Stimulated activated naive CD8-positive, alpha-beta T cell treated with anti-CD3 and anti-CD28 coated beads, Interleukin-15, amount 100 ng/mL, for 72 hours (primary cell): ENCODE measurements at regions not wholly inside any gene's neighbourhood (a gene's known extent, or its start where the extent isn't known, plus 50 kb on each side); places are given as distances from the start of the nearest gene placed in this dataset.

ENCODE experiments used
- ATAC-seq: fragments of 150-1000 bp; cut with Tn5 transposase; 2 replicates; pipeline ENCODE4 v1.10.0; 2021; ENCODE audit warnings: mild to moderate bottlenecking, moderate library complexity
- DNase-seq, 2 donors: peaks; one replicate each; pipeline ENCODE4 v3.0.0; 2021 to 2022
- H3K27ac Mint-ChIP-seq, 2 donors: one replicate each; pipeline ENCODE4 v1.8.0; 2022; ENCODE audit warnings: mild to moderate bottlenecking in 2 of 2, mixed read lengths in 2 of 2, moderate library complexity in 2 of 2
- H3K27me3 Mint-ChIP-seq: one replicate; pipeline ENCODE4 v1.8.0; 2022; ENCODE audit warnings: mixed read lengths
- H3K4me1 Mint-ChIP-seq: one replicate; pipeline ENCODE4 v1.8.0; 2022; ENCODE audit warnings: mild to moderate bottlenecking, mixed read lengths
- H3K4me3 Mint-ChIP-seq, 2 donors: one replicate each; pipeline ENCODE4 v1.8.0; 2022; ENCODE audit warnings: mild to moderate bottlenecking in 2 of 2, mixed read lengths in 2 of 2, moderate library complexity in 1 of 2
- H3K9me3 Mint-ChIP-seq, 2 donors: one replicate each; pipeline ENCODE4 v1.8.0; 2022; ENCODE audit warnings: mixed read lengths in 2 of 2

GRCh38 chr3:41050144-41050543 is 149.2 kb upstream of the CTNNB1 start:
- no peak for DNase-seq

GRCh38 chr3:41053220-41053619 is 146.1 kb upstream of the CTNNB1 start:
- peaks cover 6% of the 10 kb centered on the region for H3K27me3 Mint-ChIP-seq
- no peak overlapping the region for H3K4me3 Mint-ChIP-seq
- no peaks in the 10 kb centered on the region for H3K4me1 Mint-ChIP-seq
- peaks cover 0 to 8% of the 10 kb centered on the region in 2 donors for H3K9me3 Mint-ChIP-seq
- ATAC-seq (peak; percentile 85), DNase-seq (peak in 1 of 2 donors; percentile 27)
- H3K27ac Mint-ChIP-seq = no peak overlapping the region

More at GRCh38 chr3:41050144-41050543, 149.2 kb upstream of the CTNNB1 start:
- Mint-ChIP-seq H3K9me3 (peaks cover 12 to 13% of the 10 kb centered on the region in 2 donors), H3K4me1 (no peaks in the 10 kb centered on the region), H3K27ac (no peak overlapping the region), H3K27me3 (peaks cover 24% of the 10 kb centered on the region), H3K4me3 (no peak overlapping the region)
- no peak for ATAC-seq

DNA sequence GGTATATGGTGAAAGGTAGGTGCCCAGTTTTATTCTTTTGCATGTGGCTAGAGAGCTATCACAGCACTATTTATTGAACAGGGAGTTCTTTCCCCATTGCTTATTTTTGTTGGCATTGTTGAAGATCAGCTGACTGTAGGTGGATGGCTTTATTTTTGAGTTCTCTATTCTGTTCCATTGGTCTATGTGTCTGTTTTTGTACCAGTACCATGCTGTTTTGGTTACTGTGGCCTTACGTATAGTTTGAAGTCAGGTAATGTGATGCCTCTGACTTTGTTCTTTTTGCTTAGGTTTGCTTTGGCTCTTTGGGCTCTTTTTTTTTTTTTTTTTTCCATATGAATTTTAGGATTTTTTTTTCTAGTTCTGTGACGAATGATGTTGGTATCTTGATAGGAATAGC is 139.2 kb upstream of the CTNNB1 start:
- ATAC-seq (no peak), DNase-seq (no peak)
- Mint-ChIP-seq H3K27me3 (peaks cover 16% of the 10 kb centered on the region), H3K4me1 (no peaks in the 10 kb centered on the region), H3K9me3 (no peaks in the 10 kb centered on the region), H3K27ac (no peak overlapping the region), H3K4me3 (no peak overlapping the region)

- no peak overlapping the region for H3K4me3 Mint-ChIP-seq
- no peaks in the 10 kb centered on the region for H3K9me3 Mint-ChIP-seq
- peak overlapping the region in 1 of 2 donors; percentile 47 for H3K27ac Mint-ChIP-seq
- DNase-seq = no peak
- H3K4me1 Mint-ChIP-seq = no peaks in the 10 kb centered on the region
- peaks cover 16% of the 10 kb centered on the region for H3K27me3 Mint-ChIP-seq
- peak; percentile 52 for ATAC-seq
Observed at GRCh38 chr3:41064070-41064469, 135.2 kb upstream of the CTNNB1 start.

- no peaks in the 10 kb centered on the region for H3K9me3 Mint-ChIP-seq
- H3K27me3 Mint-ChIP-seq = peaks cover 16% of the 10 kb centered on the region
- H3K4me1 Mint-ChIP-seq = no peaks in the 10 kb centered on the region
- H3K4me3 Mint-ChIP-seq = no peak overlapping the region
- DNase-seq = no peak
- peak overlapping the region in 1 of 2 donors; percentile 47 for H3K27ac Mint-ChIP-seq
- ATAC-seq = no peak
Observed at GRCh38 chr3:41064526-41064925, 134.8 kb upstream of the CTNNB1 start.

DNA sequence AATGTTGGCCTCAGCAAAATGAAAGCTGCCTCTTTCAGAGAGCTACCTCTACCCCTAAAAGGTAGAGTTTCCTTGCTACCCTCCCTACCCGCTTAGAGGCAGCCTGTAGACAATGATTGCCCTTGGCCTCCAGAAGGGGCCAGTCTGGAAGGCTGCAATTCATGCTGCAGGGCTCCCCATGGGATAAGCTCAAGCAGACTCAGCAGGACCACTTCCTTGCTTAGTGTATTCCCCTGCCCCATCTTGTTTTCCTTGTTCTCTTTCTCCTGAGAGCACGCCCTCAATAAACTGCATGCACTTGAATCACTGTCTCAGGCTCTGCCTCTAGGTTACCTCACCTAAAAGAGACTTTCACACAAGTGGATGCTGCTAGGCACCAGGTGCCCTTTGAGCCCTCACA is 134.0 kb upstream of the CTNNB1 start:
- no peaks in the 10 kb centered on the region for H3K9me3 Mint-ChIP-seq
- H3K27ac Mint-ChIP-seq = no peak overlapping the region
- ATAC-seq = no peak

DNA sequence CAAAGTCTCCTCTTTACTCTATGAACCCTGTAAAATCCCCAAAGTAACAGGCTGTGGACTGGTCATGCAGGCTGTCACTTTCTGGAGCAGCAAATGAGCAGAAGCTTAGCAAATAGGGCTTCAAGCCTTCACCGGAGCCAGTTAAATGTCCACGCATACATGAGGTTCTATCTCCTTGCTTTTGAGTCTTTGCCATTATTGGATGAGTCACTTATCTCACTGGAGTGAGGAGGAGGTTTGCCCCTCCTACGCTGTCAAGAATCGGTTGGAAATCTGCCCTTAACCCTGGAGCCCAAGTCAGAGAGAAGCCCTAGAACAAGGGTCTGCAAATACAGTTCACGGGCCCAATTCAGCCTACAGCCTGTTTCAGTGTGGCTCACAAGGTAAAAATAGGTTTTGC is 126.1 kb upstream of the CTNNB1 start:
- Mint-ChIP-seq H3K27me3 (no peaks in the 10 kb centered on the region), H3K9me3 (no peaks in the 10 kb centered on the region), H3K4me1 (no peaks in the 10 kb centered on the region), H3K27ac (no peak overlapping the region), H3K4me3 (no peak overlapping the region)
- no peak for ATAC-seq
- no peak for DNase-seq

More for the DNA sequence above, 134.0 kb upstream of the CTNNB1 start:
- Mint-ChIP-seq H3K4me3 (no peak overlapping the region), H3K4me1 (no peaks in the 10 kb centered on the region), H3K27me3 (peaks cover 16% of the 10 kb centered on the region)
- no peak for DNase-seq

- no peak for DNase-seq
- Mint-ChIP-seq H3K27ac (no peak overlapping the region), H3K4me3 (no peak overlapping the region), H3K9me3 (no peaks in the 10 kb centered on the region), H3K27me3 (no peaks in the 10 kb centered on the region), H3K4me1 (no peaks in the 10 kb centered on the region)
- ATAC-seq = no peak
Observed at GRCh38 chr3:41075975-41076374, 123.3 kb upstream of the CTNNB1 start.

DNA sequence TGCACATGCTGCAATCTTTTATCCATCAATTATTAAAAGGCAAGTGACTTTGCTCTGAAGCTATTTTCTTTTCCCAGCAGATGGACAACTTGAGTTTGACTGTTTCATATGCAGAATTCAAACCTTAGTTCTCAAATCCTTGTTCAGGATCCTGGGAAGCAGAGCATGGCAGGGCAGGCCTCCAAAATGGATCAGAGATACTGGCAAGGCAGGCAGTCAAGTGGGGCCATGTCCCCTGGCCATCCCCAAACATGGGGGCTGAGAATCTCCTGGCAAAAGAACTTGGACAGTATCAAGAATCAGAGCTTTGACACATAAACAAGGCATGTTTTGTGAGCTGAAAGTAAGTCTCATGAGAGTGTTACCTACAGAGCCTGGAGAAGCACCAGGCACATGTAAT is 122.9 kb upstream of the CTNNB1 start:
- ATAC-seq (no peak), DNase-seq (no peak)
- Mint-ChIP-seq H3K27ac (no peak overlapping the region), H3K9me3 (no peaks in the 10 kb centered on the region), H3K27me3 (no peaks in the 10 kb centered on the region), H3K4me3 (no peak overlapping the region), H3K4me1 (no peaks in the 10 kb centered on the region)

GRCh38 chr3:41080141-41080540 is 119.2 kb upstream of the CTNNB1 start:
- H3K27me3 Mint-ChIP-seq = no peaks in the 10 kb centered on the region
- no peaks in the 10 kb centered on the region for H3K4me1 Mint-ChIP-seq
- no peak for ATAC-seq
- H3K4me3 Mint-ChIP-seq = no peak overlapping the region
- H3K27ac Mint-ChIP-seq = no peak overlapping the region
- no peak for DNase-seq
- H3K9me3 Mint-ChIP-seq = no peaks in the 10 kb centered on the region

GRCh38 chr3:41088882-41089281 is 110.4 kb upstream of the CTNNB1 start:
- Mint-ChIP-seq H3K4me3 (no peak overlapping the region), H3K27me3 (no peaks in the 10 kb centered on the region), H3K9me3 (no peaks in the 10 kb centered on the region), H3K4me1 (no peaks in the 10 kb centered on the region), H3K27ac (no peak overlapping the region)
- ATAC-seq = no peak
- DNase-seq = no peak

DNA sequence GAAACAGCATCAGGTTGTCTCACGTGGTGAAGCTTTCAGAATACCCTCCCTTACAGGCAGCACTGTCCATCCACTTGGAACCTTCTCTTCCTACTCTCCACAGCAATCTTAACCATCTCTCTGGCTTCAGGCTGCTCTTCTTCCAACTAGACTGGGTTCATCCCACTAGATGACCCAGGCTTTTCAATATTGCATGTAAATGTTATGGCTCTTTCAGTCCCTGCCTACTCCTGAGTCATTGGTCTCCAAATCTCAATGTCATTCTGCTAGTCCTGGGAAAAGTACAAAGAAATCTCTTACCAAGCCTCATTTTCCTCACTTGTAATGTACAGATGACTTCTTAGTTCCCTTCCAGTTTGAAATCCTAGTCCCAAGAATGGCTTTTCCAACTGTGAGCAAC is 109.7 kb upstream of the CTNNB1 start:
- no peak for ATAC-seq
- no peak overlapping the region for H3K4me3 Mint-ChIP-seq
- peak overlapping the region in 1 of 2 donors; percentile 3 for H3K27ac Mint-ChIP-seq
- DNase-seq = no peak
- no peaks in the 10 kb centered on the region for H3K9me3 Mint-ChIP-seq
- H3K27me3 Mint-ChIP-seq = no peaks in the 10 kb centered on the region
- no peaks in the 10 kb centered on the region for H3K4me1 Mint-ChIP-seq

GRCh38 chr3:41092844-41093243 is 106.5 kb upstream of the CTNNB1 start:
- no peaks in the 10 kb centered on the region for H3K4me1 Mint-ChIP-seq

DNA sequence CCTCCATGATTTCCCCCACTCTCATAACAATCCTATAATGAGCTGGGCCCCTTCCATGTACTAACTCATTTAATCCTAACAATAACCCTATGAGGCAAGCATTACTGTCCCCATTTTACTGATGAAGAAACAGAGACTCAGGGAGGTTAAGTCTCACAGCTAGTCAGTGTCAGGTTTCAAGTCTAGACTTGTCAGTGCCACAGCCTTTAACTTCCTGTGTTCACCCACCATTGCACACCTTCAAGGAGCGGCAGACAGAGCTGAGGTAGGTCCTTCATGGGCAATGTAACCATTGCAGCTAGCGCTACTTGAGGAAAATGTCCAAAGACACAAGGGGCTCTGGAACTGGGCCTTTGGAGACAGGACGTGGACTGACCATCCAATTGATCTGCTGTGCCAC is 105.8 kb upstream of the CTNNB1 start:
- no peak overlapping the region for H3K4me3 Mint-ChIP-seq

More at GRCh38 chr3:41092844-41093243, 106.5 kb upstream of the CTNNB1 start:
- Mint-ChIP-seq H3K9me3 (peaks cover 0 to 3% of the 10 kb centered on the region in 2 donors), H3K27ac (no peak overlapping the region), H3K4me3 (no peak overlapping the region), H3K27me3 (no peaks in the 10 kb centered on the region)
- no peak for ATAC-seq
- no peak for DNase-seq

DNA sequence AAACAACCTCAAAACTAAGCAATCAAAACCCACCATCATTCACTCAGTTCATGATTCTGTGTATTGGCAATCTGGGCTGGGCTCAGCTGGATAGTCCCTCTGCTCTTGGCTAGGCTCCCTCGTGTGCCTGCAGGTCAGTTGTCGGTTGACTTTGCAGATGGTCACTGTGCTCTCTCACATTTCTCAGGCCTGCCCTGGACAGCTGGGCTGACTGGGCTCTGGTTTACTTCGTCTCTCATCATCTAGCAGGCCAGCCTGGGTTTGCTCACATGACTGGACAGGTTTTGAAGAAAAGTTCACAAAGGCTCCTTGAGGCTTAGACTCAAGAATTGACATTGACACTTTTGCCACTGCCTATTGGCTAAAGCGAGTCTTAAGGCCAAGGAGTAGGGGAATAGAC is 105.0 kb upstream of the CTNNB1 start:
- Mint-ChIP-seq H3K4me3 (no peak overlapping the region), H3K4me1 (no peaks in the 10 kb centered on the region), H3K27ac (no peak overlapping the region), H3K27me3 (no peaks in the 10 kb centered on the region), H3K9me3 (peaks cover 6 to 12% of the 10 kb centered on the region in 2 donors)
- no peak for DNase-seq
- ATAC-seq = no peak

More for the DNA sequence above, 105.8 kb upstream of the CTNNB1 start:
- Mint-ChIP-seq H3K27ac (no peak overlapping the region), H3K4me1 (no peaks in the 10 kb centered on the region), H3K27me3 (no peaks in the 10 kb centered on the region), H3K9me3 (peaks cover 5 to 9% of the 10 kb centered on the region in 2 donors)
- ATAC-seq = no peak
- DNase-seq = no peak

- Mint-ChIP-seq H3K27me3 (no peaks in the 10 kb centered on the region), H3K9me3 (peaks cover 6 to 12% of the 10 kb centered on the region in 2 donors), H3K27ac (no peak overlapping the region), H3K4me1 (no peaks in the 10 kb centered on the region), H3K4me3 (no peak overlapping the region)
- ATAC-seq (no peak), DNase-seq (no peak)
Observed at GRCh38 chr3:41095702-41096101, 103.6 kb upstream of the CTNNB1 start.

DNA sequence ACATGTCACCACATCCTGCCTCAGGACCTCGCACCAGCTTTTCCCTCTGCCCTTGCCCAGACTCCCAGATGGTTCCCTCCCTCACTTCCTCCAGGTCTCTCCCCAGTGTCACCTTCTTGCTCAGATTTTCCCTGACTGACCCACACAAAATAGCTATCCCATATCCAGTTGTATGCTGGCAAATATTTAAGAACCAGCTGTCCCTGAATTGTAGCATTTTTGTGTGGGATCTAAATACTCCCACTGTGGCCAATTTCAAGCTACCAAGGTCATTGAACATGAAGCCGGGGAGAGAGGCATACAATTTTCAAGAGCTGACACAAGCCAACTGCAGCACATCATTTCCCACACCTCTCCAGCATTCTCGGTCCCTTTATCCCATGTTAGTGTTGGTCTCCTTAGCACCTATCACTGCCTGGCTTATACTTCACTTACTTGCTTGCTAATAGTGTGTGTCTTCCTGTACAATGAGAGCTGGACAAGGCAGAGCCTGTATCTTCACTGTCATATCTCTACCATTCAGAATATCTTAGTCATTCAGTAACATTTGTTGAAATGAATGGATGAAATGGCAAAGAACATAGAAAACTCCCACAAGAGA is 101.3 kb upstream of the CTNNB1 start:
- H3K9me3 Mint-ChIP-seq = peaks cover 6 to 12% of the 10 kb centered on the region in 2 donors
- DNase-seq (no peak), ATAC-seq (no peak)
- no peak overlapping the region for H3K4me3 Mint-ChIP-seq
- H3K4me1 Mint-ChIP-seq = no peaks in the 10 kb centered on the region
- H3K27ac Mint-ChIP-seq = peak overlapping the region in 1 of 2 donors; percentile 68
- no peaks in the 10 kb centered on the region for H3K27me3 Mint-ChIP-seq
